A549 (cell line): ENCODE measurements at regions not wholly inside any gene's neighbourhood (a gene's known extent, or its start where the extent isn't known, plus 50 kb on each side); places are given as distances from the start of the nearest gene placed in this dataset.

ENCODE experiments used
- BHLHE40 ChIP-seq: IDR thresholded peaks from 2 replicates; pipeline ENCODE4 v1.6.1; 2012; ENCODE audit warnings: low read depth, low read length, inconsistent platforms
- EHMT2 ChIP-seq: fragments of 200-600 bp; sonication (generic); IDR thresholded peaks from 2 replicates; pipeline ENCODE4 v1.6.1; 2016; ENCODE audit warnings: antibody characterized with exemption, low read depth, mild to moderate bottlenecking, moderate library complexity
- EP300 ChIP-seq, 2 experiments: fragments of >200 bp; sonication (Bioruptor Twin); formaldehyde crosslinking; IDR thresholded peaks; 2 replicates in 1 of 2; 3 replicates in 1 of 2; pipeline ENCODE4 v1.6.1; 2016 to 2017
- FOXS1 ChIP-seq: fragments of 250-450 bp; sonication (Bioruptor Pico); IDR thresholded peaks from 2 replicates; pipeline ENCODE4 v1.5.0; 2020; ENCODE audit warnings: mild to moderate bottlenecking, moderate library complexity
- PBX3 ChIP-seq: IDR thresholded peaks from 2 replicates; pipeline ENCODE4 v1.6.1; 2012
- REST ChIP-seq: fragments of 200-600 bp; sonication (generic); IDR thresholded peaks from 2 replicates; pipeline ENCODE4 v1.6.1; 2016; ENCODE audit warnings: antibody characterized with exemption, mild to moderate bottlenecking, moderate library complexity
- TP53 ChIP-seq: fragments of 250-450 bp; sonication (Bioruptor Pico); IDR thresholded peaks from 2 replicates; pipeline ENCODE4 v1.5.0; 2021; ENCODE audit warnings: mild to moderate bottlenecking, moderate library complexity
- USF2 ChIP-seq: fragments of 450-650 bp; IDR thresholded peaks from 2 replicates; pipeline ENCODE4 v1.6.1; 2014; ENCODE audit warnings: antibody characterized with exemption
- TF ChIP-seq, protein P1 (sequence below): fragments of 250-450 bp; sonication (Bioruptor Pico); IDR thresholded peaks from 2 replicates; pipeline ENCODE4 v1.5.0; 2021; ENCODE audit warnings: mild to moderate bottlenecking, moderate library complexity, borderline replicate concordance

GRCh38 chr17:6020376-6021010 lies 49.7 kb upstream of the WSCD1 start:
- TF ChIP-seq TP53 (CRISPR knock-in tag) (no peak), EP300 (IDR thresholded peaks at IDR 0.05) (no peak), BHLHE40 (no peak), USF2 (no peak), EHMT2 (no peak), PBX3 (no peak), REST (no peak), FOXS1 (CRISPR knock-in tag) (no peak)
- TF ChIP-seq, protein P1, sequence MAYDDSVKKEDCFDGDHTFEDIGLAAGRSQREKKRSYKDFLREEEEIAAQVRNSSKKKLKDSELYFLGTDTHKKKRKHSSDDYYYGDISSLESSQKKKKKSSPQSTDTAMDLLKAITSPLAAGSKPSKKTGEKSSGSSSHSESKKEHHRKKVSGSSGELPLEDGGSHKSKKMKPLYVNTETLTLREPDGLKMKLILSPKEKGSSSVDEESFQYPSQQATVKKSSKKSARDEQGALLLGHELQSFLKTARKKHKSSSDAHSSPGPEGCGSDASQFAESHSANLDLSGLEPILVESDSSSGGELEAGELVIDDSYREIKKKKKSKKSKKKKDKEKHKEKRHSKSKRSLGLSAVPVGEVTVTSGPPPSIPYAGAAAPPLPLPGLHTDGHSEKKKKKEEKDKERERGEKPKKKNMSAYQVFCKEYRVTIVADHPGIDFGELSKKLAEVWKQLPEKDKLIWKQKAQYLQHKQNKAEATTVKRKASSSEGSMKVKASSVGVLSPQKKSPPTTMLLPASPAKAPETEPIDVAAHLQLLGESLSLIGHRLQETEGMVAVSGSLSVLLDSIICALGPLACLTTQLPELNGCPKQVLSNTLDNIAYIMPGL (CRISPR knock-in tag), result no peak
